Mesenchymal stem cell (in vitro differentiated cells and primary cell): ENCODE measurements at regions not wholly inside any gene's neighbourhood (a gene's known extent, or its start where the extent isn't known, plus 50 kb on each side); places are given as distances from the start of the nearest gene placed in this dataset.

Experiments
- DNase-seq: peaks from one replicate; pipeline ENCODE4 v3.0.0-alpha.2; 2013
- H2AFZ ChIP-seq: one replicate; pipeline ENCODE4 v1.6.1; 2013; ENCODE audit warnings: low read depth, mild to moderate bottlenecking, control low read depth, inconsistent platforms, low read length, moderate library complexity
- H2AK5ac ChIP-seq: 2 replicates; pipeline ENCODE4 v1.6.1; 2013; ENCODE audit warnings: low read length, moderate library complexity, mild to moderate bottlenecking, inconsistent platforms; ENCODE audit not compliant: severe bottlenecking
- H2BK120ac ChIP-seq: one replicate; pipeline ENCODE4 v1.6.1; 2013; ENCODE audit warnings: low read depth, mild to moderate bottlenecking, inconsistent platforms, low read length, moderate library complexity
- H2BK12ac ChIP-seq, 2 experiments: one replicate each; pipeline ENCODE4 v1.6.1; 2013; ENCODE audit warnings: inconsistent platforms in 2 of 2, low read length in 2 of 2, mild to moderate bottlenecking in 2 of 2, moderate library complexity in 2 of 2, control low read depth in 1 of 2
- H2BK15ac ChIP-seq: one replicate; pipeline ENCODE4 v1.6.1; 2013; ENCODE audit warnings: mild to moderate bottlenecking, low read depth, inconsistent platforms; ENCODE audit not compliant: poor library complexity, severe bottlenecking
- H2BK5ac ChIP-seq: 2 replicates; pipeline ENCODE4 v1.6.1; 2013; ENCODE audit warnings: low read depth, mild to moderate bottlenecking, low read length, control low read depth, inconsistent platforms; ENCODE audit not compliant: poor library complexity, severe bottlenecking
- H3K14ac ChIP-seq, 2 experiments: one replicate each; pipeline ENCODE4 v1.6.1; 2013; ENCODE audit warnings: inconsistent platforms in 2 of 2, low read length in 2 of 2, control low read depth in 1 of 2, mild to moderate bottlenecking in 1 of 2, moderate library complexity in 1 of 2
- H3K18ac ChIP-seq, 2 experiments: one replicate each; pipeline ENCODE4 v1.6.1; 2013; ENCODE audit warnings: inconsistent platforms in 2 of 2, low read length in 2 of 2, control low read depth in 1 of 2, low read depth in 1 of 2, mild to moderate bottlenecking in 1 of 2
- H3K23ac ChIP-seq, 2 experiments: one replicate each; pipeline ENCODE4 v1.6.1; 2013; ENCODE audit warnings: inconsistent platforms in 2 of 2, low read length in 2 of 2, mild to moderate bottlenecking in 2 of 2, moderate library complexity in 2 of 2, control low read depth in 1 of 2
- H3K27ac ChIP-seq: 2 replicates; pipeline ENCODE4 v1.5.1; 2013; ENCODE audit warnings: mild to moderate bottlenecking, moderate library complexity, low read length, control low read depth, inconsistent platforms; ENCODE audit not compliant: poor library complexity, severe bottlenecking
- H3K27me3 ChIP-seq, 2 experiments: 2 replicates each; pipeline versions ENCODE4 v1.6.1 to v1.7.0; 2013; ENCODE audit warnings: low read length in 2 of 2, mild to moderate bottlenecking in 2 of 2, moderate library complexity in 2 of 2, control low read depth in 1 of 2, inconsistent platforms in 1 of 2; ENCODE audit not compliant: control insufficient read depth in 1 of 2, insufficient read depth in 1 of 2
- H3K36me3 ChIP-seq, 2 experiments: 2 replicates each; pipeline versions ENCODE4 v1.6.1 to v1.7.0; 2013; ENCODE audit warnings: low read length in 2 of 2, control low read depth in 1 of 2, inconsistent platforms in 1 of 2, low read depth in 1 of 2, mild to moderate bottlenecking in 1 of 2; ENCODE audit not compliant: insufficient read depth in 2 of 2, control insufficient read depth in 1 of 2
- H3K4ac ChIP-seq, 2 experiments: one replicate each; pipeline ENCODE4 v1.6.1; 2013; ENCODE audit warnings: inconsistent platforms in 2 of 2, low read length in 2 of 2, mild to moderate bottlenecking in 2 of 2, moderate library complexity in 2 of 2, control low read depth in 1 of 2, low read depth in 1 of 2
- H3K4me1 ChIP-seq: 2 replicates; pipeline ENCODE4 v1.6.1; 2013; ENCODE audit warnings: low read depth, low read length, control low read depth; ENCODE audit not compliant: control insufficient read depth, insufficient read depth
- H3K4me2 ChIP-seq: 2 replicates; pipeline ENCODE4 v1.6.1; 2013; ENCODE audit warnings: low read length, mild to moderate bottlenecking, inconsistent platforms; ENCODE audit not compliant: poor library complexity, severe bottlenecking
- H3K4me3 ChIP-seq, 2 experiments: 2 replicates each; pipeline versions ENCODE4 v1.5.1 to v1.7.0; 2013; ENCODE audit warnings: low read length in 2 of 2, mild to moderate bottlenecking in 2 of 2, control low read depth in 1 of 2, low read depth in 1 of 2; ENCODE audit not compliant: insufficient read depth in 1 of 2
- H3K79me1 ChIP-seq: replicated peaks from 2 replicates; pipeline ENCODE4 v1.6.1; 2013; ENCODE audit warnings: mild to moderate bottlenecking, control low read depth, low read length, inconsistent platforms; ENCODE audit not compliant: poor library complexity, severe bottlenecking
- H3K9ac ChIP-seq: 2 replicates; pipeline ENCODE4 v1.7.0; 2013; ENCODE audit warnings: mild to moderate bottlenecking, low read length, moderate library complexity
- H3K9me3 ChIP-seq: 2 replicates; pipeline ENCODE4 v1.7.0; 2013; ENCODE audit warnings: mild to moderate bottlenecking, low read length; ENCODE audit not compliant: control insufficient read depth
- H4K8ac ChIP-seq: one replicate; pipeline ENCODE4 v1.6.1; 2013; ENCODE audit warnings: inconsistent platforms, mild to moderate bottlenecking, low read length, moderate library complexity
- H4K91ac ChIP-seq: one replicate; pipeline ENCODE4 v1.6.1; 2013; ENCODE audit warnings: mild to moderate bottlenecking, low read length, inconsistent platforms
- WGBS: methylation state at CpG from one replicate; pipeline ENCODE4 v1.1.7; 2013; ENCODE audit warnings: mixed read lengths; 5-methylcytosine and 5-hydroxymethylcytosine counted together

DNA sequence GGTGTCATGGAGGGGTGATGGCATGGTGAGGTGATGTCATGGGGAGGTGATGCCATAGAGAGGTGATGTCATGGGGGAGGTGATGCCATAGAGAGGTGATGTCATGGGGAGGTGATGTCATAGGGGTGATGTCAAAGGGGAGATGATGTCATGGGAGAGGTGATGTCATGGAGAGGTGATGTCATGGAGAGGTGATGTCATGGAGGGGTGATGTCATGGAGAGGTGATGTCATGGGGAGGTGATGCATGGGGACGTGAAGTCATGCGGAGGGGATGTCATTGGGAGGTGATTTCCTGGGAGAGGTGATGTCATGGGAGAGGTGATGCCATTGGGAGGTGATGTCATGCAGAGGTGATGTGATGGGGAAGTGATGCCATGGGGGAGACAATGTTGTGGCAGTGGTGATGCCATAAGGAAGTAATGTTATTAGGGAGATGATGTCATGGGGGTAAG is 92.1 kb upstream of the C1orf174 start:
- no peak overlapping the region for H2AFZ ChIP-seq
- no peak overlapping the region for H4K8ac ChIP-seq
- no peaks in the 10 kb centered on the region for H3K27me3 ChIP-seq
- peak; percentile 0 for DNase-seq
- no peaks in the 10 kb centered on the region for H3K36me3 ChIP-seq
- H2BK120ac ChIP-seq: no peak overlapping the region
- H3K9ac ChIP-seq: no peak overlapping the region
- H2BK15ac ChIP-seq: no peak overlapping the region
- 87% methylated on average over 2 of the region's 2 CpGs for WGBS
- no peak overlapping the region for H3K27ac ChIP-seq
- no peak overlapping the region for H3K14ac ChIP-seq
- no peak overlapping the region for H3K18ac ChIP-seq
- no peak overlapping the region for H2BK12ac ChIP-seq
- no peak overlapping the region for H3K4ac ChIP-seq
- H3K4me1 ChIP-seq: no peaks in the 10 kb centered on the region
- no peak overlapping the region for H2AK5ac ChIP-seq
- no peak overlapping the region for H3K23ac ChIP-seq
- no peak overlapping the region for H3K4me2 ChIP-seq
- H3K9me3 ChIP-seq: peaks cover 10% of the 10 kb centered on the region
- no peak overlapping the region for H4K91ac ChIP-seq
- H2BK5ac ChIP-seq: no peak overlapping the region
- H3K4me3 ChIP-seq: no peak overlapping the region
- no peaks in the 10 kb centered on the region for H3K79me1 ChIP-seq

DNA sequence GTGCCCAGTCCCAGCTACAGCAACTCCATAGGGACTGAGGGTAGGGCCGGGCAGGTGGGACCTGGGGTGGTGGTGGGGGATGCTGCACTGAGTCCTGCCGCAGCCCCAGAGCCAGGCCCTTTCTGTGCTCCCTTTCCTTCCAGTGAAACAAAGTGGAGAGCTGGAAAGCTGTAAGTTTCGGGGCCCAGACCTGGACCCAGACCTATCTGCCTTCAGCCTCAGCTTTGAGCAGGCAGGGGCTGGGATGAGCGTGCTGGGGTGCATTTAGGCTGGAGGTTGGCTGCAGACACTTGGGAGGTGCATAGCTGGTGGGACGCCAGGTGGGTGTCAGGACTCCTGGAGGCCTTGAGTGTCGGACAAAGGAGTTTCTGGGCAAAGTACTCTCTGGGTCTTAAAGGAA is 92.7 kb upstream of the C1orf174 start:
- Histone ChIP-seq H3K4me2 (no peak overlapping the region), H3K23ac (no peak overlapping the region), H2BK12ac (no peak overlapping the region), H2BK15ac (no peak overlapping the region), H3K27ac (no peak overlapping the region), H2BK5ac (no peak overlapping the region), H3K14ac (no peak overlapping the region), H3K27me3 (no peaks in the 10 kb centered on the region), H3K4ac (no peak overlapping the region), H4K8ac (no peak overlapping the region), H3K79me1 (no peaks in the 10 kb centered on the region), H3K9me3 (peaks cover 10% of the 10 kb centered on the region), H4K91ac (no peak overlapping the region), H3K4me1 (no peaks in the 10 kb centered on the region), H2AK5ac (no peak overlapping the region), H2BK120ac (no peak overlapping the region), H3K18ac (no peak overlapping the region), H3K36me3 (no peaks in the 10 kb centered on the region), H3K4me3 (no peak overlapping the region), H3K9ac (no peak overlapping the region), H2AFZ (no peak overlapping the region)
- no peak for DNase-seq
- 69% methylated on average over 6 of the region's 6 CpGs for WGBS

DNA sequence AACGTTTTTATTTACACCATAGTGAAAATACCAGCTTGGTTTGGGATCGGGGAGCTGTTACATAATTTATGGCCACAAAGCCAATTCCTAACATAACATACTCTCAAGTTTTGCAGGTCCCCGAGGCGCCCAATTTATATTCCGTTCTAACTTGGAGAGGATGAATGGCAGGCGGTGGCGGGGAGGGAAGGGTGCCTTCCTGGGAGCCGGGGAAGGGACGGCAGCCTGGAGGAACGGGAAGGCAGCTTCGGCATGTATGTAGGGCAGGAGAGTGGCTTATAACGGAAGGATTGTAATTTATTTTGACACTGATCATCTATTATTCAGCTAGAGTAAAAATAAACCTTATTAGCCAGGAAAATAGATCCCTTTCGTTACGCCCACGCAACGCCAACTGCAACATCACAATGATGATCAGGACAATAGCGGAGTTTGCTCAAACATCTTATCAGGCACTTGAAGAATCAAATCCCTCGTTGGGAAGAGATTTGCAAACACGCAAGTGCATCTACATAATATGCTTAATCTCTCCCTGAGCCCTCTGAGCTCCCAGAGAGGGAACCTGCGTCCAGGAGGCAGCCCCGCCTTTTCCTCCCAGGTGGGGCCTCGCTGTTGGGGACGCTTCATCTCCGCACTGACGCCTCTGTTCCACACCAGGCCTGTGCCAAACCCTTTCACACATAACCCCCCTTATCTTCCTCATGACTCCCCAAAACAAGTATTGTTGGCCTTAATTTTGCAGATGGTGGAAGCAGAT is 93.7 kb upstream of the C1orf174 start:
- 76% methylated on average over 21 of the region's 25 CpGs for WGBS

DNA sequence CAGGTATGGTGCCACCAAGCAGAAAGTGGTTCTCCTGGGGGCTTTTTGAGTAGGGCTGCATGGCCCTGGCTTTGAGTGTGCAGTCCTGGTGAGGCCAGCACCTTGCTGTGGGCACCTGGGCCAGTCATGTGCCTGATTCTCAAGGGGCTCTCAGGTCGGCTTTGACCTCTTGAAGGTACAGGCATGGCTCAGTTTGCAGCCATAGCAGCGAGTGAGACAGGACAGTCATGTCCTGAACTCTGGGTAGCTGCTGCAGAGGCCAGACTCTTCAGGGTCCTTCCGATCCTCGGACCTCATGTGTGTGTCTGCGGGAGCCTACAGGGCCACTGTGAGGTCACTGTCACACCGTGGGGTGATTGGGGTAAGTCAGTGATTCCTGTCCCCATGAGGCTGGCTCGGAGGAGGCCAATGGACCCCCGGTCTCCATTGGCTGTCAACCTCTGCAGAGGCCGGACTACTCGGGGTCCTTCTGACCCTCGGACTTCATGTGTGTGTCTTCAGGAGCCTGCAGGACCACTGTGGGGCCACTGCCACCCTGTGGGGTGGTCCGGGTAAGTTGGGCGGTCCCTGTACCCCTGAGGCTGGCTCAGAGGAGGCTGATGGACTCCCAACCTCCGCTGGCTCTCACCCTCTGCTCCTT is 95.2 kb upstream of the C1orf174 start:
- Histone ChIP-seq H3K27ac (no peak overlapping the region), H3K4me2 (no peak overlapping the region), H3K14ac (no peak overlapping the region), H2BK12ac (no peak overlapping the region), H3K4me1 (no peaks in the 10 kb centered on the region), H3K79me1 (no peaks in the 10 kb centered on the region), H2AFZ (no peak overlapping the region), H3K27me3 (no peaks in the 10 kb centered on the region), H3K36me3 (no peaks in the 10 kb centered on the region), H3K18ac (no peak overlapping the region), H4K8ac (no peak overlapping the region), H2BK15ac (no peak overlapping the region), H3K9ac (no peak overlapping the region), H3K23ac (no peak overlapping the region), H3K4me3 (no peak overlapping the region), H3K9me3 (peaks cover 10% of the 10 kb centered on the region), H2AK5ac (no peak overlapping the region), H2BK5ac (no peak overlapping the region), H2BK120ac (no peak overlapping the region), H4K91ac (no peak overlapping the region), H3K4ac (no peak overlapping the region)
- no peak for DNase-seq
- 76% methylated on average over 14 of the region's 14 CpGs for WGBS

More for the DNA sequence above, 93.7 kb upstream of the C1orf174 start:
- Histone ChIP-seq H2AK5ac (no peak overlapping the region), H3K18ac (no peak overlapping the region), H4K8ac (no peak overlapping the region), H4K91ac (no peak overlapping the region), H3K27ac (no peak overlapping the region), H3K4me2 (no peak overlapping the region), H3K14ac (no peak overlapping the region), H2BK120ac (no peak overlapping the region), H3K23ac (no peak overlapping the region), H2BK15ac (no peak overlapping the region), H3K79me1 (no peaks in the 10 kb centered on the region), H2AFZ (no peak overlapping the region), H3K4ac (no peak overlapping the region), H3K9me3 (peaks cover 10% of the 10 kb centered on the region), H2BK5ac (no peak overlapping the region), H3K4me1 (no peaks in the 10 kb centered on the region), H3K9ac (no peak overlapping the region), H3K27me3 (no peaks in the 10 kb centered on the region), H3K4me3 (no peak overlapping the region), H2BK12ac (no peak overlapping the region), H3K36me3 (no peaks in the 10 kb centered on the region)
- no peak for DNase-seq
